Activated naive CD4-positive, alpha-beta T cell treated with anti-CD3 and anti-CD28 coated beads, Interleukin-2, amount 50 U/mL, for 24 hours (primary cell): ENCODE measurements at regions not wholly inside any gene's neighbourhood (a gene's known extent, or its start where the extent isn't known, plus 50 kb on each side); places are given as distances from the start of the nearest gene placed in this dataset.

Experiments used
- H3K27ac Mint-ChIP-seq: one replicate; pipeline ENCODE4 v1.8.0; 2021; ENCODE audit warnings: mild to moderate bottlenecking, mixed read lengths
- H3K27me3 Mint-ChIP-seq: one replicate; pipeline ENCODE4 v1.8.0; 2021; ENCODE audit warnings: mixed read lengths
- H3K36me3 Mint-ChIP-seq: one replicate; pipeline ENCODE4 v1.8.0; 2021; ENCODE audit warnings: mixed read lengths
- H3K4me1 Mint-ChIP-seq: one replicate; pipeline ENCODE4 v1.8.0; 2021; ENCODE audit warnings: mixed read lengths
- H3K4me3 Mint-ChIP-seq: one replicate; pipeline ENCODE4 v1.8.0; 2021; ENCODE audit warnings: mild to moderate bottlenecking, mixed read lengths
- H3K9me3 Mint-ChIP-seq: one replicate; pipeline ENCODE4 v1.8.0; 2021; ENCODE audit warnings: mixed read lengths

DNA sequence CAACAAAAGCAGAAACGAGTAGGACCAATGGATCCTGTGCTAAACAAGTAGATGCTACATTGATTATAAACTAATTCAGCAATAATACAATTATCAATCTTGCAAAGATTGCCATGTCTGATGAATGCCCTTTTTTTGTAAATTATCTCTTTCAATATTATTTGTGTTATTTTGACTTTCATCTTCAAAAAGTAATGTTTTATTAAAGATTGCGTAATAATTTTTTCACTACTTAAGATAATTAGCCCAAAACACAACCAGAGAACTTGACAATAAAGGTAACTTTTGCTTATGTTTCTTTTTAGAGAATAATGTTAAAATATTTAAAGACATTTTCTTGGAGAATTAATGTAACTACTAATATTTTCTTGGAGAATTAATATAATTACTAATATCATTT lies 553.8 kb upstream of the VSTM2A start:
- Mint-ChIP-seq H3K4me3 (no peak overlapping the region), H3K27me3 (no peaks in the 10 kb centered on the region), H3K36me3 (no peaks in the 10 kb centered on the region), H3K27ac (no peak overlapping the region), H3K4me1 (no peaks in the 10 kb centered on the region), H3K9me3 (peaks cover 15% of the 10 kb centered on the region)

DNA sequence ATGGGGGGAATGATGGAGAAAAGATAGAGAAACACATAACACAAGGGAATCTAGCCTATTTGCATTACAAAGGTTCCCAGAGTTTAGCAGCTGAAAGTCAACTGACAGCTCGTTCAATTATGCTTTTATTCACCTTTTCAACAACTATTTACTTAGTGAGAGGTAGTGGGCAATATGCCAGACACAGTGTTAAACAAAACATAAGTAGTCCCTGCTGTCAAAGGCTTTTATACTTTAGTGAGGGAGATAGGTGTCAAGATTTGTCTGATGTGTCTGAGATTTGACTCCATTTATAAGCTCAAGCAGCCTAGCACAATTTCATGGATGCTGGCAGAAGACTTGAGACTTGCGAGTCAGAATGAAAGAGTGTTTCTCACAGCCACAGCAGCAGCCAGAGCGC lies 549.0 kb upstream of the VSTM2A start:
- no peaks in the 10 kb centered on the region for H3K27me3 Mint-ChIP-seq

DNA sequence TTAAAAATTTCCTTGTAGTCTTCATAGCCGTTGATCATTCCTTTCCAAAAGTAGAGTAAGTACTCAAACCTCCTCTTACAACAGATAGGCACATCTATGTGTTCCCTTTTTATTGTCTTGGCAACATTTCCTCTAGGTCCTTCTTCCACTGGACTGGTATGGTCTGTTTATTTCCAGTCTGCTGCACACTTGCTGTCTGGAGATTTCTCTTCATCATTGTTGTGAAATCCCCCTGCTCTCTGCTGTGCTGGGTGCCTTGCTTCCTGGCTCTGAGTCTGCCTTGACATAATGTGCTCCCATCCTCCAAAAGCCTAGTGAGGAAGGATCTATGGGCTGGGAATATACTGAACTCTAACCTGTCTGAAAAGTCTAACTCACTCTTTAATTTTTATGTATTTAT lies 545.3 kb upstream of the VSTM2A start:
- H3K4me1 Mint-ChIP-seq, result no peaks in the 10 kb centered on the region
- H3K4me3 Mint-ChIP-seq, result no peak overlapping the region
- H3K27ac Mint-ChIP-seq, result no peak overlapping the region
- peaks cover 4% of the 10 kb centered on the region for H3K9me3 Mint-ChIP-seq
- no peaks in the 10 kb centered on the region for H3K27me3 Mint-ChIP-seq
- no peaks in the 10 kb centered on the region for H3K36me3 Mint-ChIP-seq

More for the DNA sequence above, 549.0 kb upstream of the VSTM2A start:
- H3K27ac Mint-ChIP-seq, result no peak overlapping the region
- H3K4me3 Mint-ChIP-seq, result no peak overlapping the region
- no peaks in the 10 kb centered on the region for H3K4me1 Mint-ChIP-seq
- peaks cover 4% of the 10 kb centered on the region for H3K9me3 Mint-ChIP-seq
- H3K36me3 Mint-ChIP-seq, result no peaks in the 10 kb centered on the region

DNA sequence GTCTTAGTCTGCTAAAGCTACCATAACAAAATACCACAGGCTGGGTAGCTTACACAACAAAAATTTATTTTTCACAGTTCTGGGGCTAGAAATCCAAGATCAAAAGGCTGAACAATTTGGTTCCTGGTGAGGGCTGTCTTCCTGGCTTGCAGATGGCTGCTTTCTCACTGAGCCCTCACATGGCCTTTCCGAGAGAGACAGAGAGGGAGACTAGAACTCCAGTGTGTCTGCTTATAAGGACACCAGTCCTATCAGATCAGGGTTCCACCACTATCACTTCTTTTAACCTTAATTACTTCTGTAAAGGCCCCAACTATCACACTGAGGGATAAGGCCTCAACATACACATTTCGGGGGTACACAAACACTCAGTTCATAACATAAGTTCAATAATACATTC lies 527.4 kb upstream of the VSTM2A start:
- Mint-ChIP-seq H3K9me3 (peaks cover 11% of the 10 kb centered on the region), H3K4me3 (no peak overlapping the region), H3K36me3 (no peaks in the 10 kb centered on the region), H3K27me3 (no peaks in the 10 kb centered on the region), H3K4me1 (no peaks in the 10 kb centered on the region), H3K27ac (no peak overlapping the region)

DNA sequence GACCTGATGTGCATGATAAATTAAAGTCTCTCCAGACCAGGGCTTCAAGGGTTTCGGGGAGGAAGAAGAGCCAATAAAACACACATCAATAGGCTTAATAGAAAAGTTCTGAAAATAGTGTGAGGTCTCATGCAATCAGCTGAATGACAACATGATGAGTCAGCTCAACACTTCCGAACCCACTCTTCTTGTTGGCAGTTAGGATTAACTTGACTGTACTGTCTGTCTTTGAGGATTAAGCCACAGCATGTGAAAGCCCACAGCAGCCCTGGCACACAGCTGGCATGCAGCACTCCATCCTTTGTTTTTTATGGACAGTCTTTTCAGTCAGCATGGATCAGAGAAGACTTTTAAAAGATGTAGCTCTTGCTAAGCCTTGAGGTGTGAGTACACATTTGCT lies 526.9 kb upstream of the VSTM2A start:
- Mint-ChIP-seq H3K27me3 (no peaks in the 10 kb centered on the region), H3K36me3 (no peaks in the 10 kb centered on the region), H3K9me3 (peaks cover 11% of the 10 kb centered on the region), H3K4me3 (no peak overlapping the region), H3K27ac (peak overlapping the region; percentile 15), H3K4me1 (no peaks in the 10 kb centered on the region)

DNA sequence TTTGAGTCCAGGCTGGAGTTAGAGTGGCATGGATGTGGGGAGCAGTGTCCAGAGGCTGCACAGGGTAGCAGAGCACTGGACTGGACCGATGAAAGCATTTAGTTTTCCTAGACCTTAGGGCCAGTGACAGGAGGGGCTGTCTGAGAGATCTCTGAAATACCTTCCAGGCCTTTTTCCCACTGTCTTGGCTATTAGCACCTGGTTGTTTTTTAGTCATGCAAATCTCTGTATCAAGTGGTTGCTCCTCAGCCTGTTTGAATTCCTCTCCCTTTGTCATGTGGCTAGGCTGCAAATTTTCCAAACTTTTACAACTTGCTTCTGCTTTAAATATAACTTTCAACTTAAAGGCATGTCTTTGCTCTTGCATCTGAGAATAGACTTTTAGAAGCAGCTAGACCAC lies 504.3 kb upstream of the VSTM2A start:
- Mint-ChIP-seq H3K27me3 (no peaks in the 10 kb centered on the region), H3K4me1 (no peaks in the 10 kb centered on the region), H3K27ac (no peak overlapping the region), H3K9me3 (peaks cover 6% of the 10 kb centered on the region), H3K4me3 (no peak overlapping the region), H3K36me3 (no peaks in the 10 kb centered on the region)

DNA sequence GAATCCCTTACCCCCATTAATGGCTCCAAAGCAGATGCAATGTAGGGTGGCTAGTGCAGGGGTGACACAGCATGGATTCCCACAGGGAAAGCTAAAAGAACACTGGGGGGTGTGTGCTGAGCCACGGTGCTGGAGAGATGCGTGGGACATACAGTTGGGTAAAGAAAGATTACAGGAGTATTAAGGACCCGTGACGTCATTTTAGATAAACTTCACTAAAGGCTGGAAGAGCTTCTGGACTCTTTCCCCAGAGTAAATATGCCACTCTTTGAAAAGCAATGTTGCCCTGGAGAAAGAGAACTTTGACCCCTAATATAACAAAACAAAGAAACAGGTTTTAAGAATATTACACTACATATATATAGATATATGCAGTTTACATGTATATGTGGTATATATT lies 481.5 kb upstream of the VSTM2A start:
- no peak overlapping the region for H3K4me3 Mint-ChIP-seq
- H3K27me3 Mint-ChIP-seq, result no peaks in the 10 kb centered on the region
- no peaks in the 10 kb centered on the region for H3K36me3 Mint-ChIP-seq
- H3K27ac Mint-ChIP-seq, result no peak overlapping the region
- H3K9me3 Mint-ChIP-seq, result peaks cover 26% of the 10 kb centered on the region
- H3K4me1 Mint-ChIP-seq, result no peaks in the 10 kb centered on the region

DNA sequence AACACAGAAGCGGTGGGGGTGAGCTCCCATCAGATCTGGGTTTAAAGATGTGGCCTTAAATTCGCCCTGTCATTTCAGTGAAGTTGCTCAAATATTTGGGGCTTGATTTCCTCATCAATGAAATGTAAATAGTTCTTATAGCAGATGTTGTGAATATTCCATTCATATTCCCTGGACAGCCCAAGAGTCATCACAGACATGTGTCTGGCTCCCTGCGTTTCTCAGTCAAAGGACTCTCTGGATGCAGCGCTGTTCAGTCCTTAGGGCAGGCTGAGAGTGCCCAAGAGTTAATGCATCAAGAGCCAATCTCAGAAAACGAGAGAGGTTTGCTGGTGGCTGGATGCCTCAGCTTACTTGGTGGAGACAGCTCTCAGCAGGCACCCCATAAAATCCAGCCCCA lies 475.5 kb upstream of the VSTM2A start:
- Mint-ChIP-seq H3K36me3 (no peaks in the 10 kb centered on the region), H3K27me3 (no peaks in the 10 kb centered on the region), H3K27ac (no peak overlapping the region), H3K4me1 (no peaks in the 10 kb centered on the region), H3K9me3 (peaks cover 5% of the 10 kb centered on the region), H3K4me3 (no peak overlapping the region)

DNA sequence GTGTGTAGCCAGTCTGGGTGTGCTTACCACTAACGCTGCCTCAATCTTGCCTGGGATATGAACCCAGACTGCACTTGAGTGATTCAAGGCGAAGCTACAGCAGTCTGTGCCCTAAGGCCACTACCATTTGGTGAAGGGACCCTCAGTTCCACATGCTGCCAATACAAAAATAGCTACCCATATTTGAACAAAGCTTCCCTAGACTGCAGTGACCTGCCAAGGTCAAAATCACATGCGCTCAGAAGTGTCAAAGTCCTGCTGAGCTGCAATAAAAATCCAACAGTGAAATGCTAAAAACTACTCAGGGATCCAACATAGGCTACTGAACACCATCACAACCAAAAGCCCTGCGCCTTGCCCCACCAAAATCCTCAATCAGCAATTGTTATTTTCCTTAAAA lies 472.3 kb upstream of the VSTM2A start:
- Mint-ChIP-seq H3K27me3 (no peaks in the 10 kb centered on the region), H3K4me3 (no peak overlapping the region), H3K36me3 (no peaks in the 10 kb centered on the region), H3K4me1 (no peaks in the 10 kb centered on the region), H3K9me3 (no peaks in the 10 kb centered on the region), H3K27ac (no peak overlapping the region)

DNA sequence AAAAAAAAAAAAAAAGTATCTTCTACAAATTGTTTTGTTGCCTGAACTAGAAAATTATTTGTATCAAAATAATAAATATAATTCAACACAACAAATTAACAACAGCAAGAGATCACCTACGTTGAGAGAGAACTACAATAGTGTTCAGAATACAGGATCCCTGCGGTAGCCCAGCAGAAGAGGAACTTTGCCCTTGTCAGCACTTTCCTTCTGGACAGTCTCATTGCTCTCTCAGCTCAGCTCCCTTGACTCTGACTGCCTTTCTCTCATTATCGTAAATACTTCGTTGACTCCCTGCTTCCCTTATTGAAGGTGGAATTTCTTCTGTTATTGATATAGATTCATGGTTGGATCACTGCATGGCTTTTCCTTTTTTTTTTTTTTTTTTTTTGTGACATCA lies 469.5 kb upstream of the VSTM2A start:
- no peaks in the 10 kb centered on the region for H3K4me1 Mint-ChIP-seq
- H3K27me3 Mint-ChIP-seq, result no peaks in the 10 kb centered on the region
- H3K4me3 Mint-ChIP-seq, result no peak overlapping the region
- no peaks in the 10 kb centered on the region for H3K36me3 Mint-ChIP-seq
- H3K27ac Mint-ChIP-seq, result no peak overlapping the region
- H3K9me3 Mint-ChIP-seq, result peaks cover 5% of the 10 kb centered on the region

DNA sequence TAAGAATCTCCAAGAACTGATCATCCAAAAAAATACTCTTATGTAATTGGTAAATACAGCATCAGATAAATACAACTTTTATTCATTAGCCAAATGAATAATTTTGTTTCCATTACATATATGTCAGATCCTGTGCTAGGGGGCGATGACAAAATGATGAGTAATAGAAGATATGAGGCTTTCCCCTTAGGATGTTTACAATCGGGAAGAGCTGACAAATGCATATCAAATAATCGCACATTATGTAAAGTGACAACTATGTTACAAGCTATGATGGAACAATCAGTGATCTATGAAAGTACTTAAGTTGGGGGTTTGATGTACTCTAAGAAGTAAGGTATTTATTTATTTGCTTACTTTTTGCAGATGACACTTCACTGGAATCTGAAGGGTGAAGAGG lies 465.6 kb upstream of the VSTM2A start:
- no peak overlapping the region for H3K4me3 Mint-ChIP-seq
- peaks cover 11% of the 10 kb centered on the region for H3K9me3 Mint-ChIP-seq
- H3K27ac Mint-ChIP-seq, result no peak overlapping the region
- H3K36me3 Mint-ChIP-seq, result no peaks in the 10 kb centered on the region
- no peaks in the 10 kb centered on the region for H3K4me1 Mint-ChIP-seq
- no peaks in the 10 kb centered on the region for H3K27me3 Mint-ChIP-seq

DNA sequence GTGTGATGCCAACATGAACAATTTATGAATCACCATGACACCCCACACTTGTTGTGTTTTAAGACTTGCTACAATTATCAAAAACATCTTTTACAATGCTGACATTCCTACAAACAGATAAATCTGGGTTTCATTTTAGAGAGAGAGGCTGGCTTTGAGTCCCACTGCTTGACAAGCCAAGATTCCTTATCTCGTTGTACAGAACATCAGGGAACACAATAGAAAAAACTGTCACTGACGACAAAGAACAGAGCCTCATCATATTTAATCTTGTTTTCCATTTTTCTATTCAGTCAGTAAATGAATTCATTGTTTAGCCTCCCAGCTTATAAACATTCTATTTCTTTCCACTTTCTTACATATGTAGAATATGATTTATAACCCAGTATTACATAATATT lies 461.6 kb upstream of the VSTM2A start:
- Mint-ChIP-seq H3K27ac (no peak overlapping the region), H3K4me3 (no peak overlapping the region), H3K27me3 (no peaks in the 10 kb centered on the region), H3K9me3 (peaks cover 6% of the 10 kb centered on the region), H3K36me3 (no peaks in the 10 kb centered on the region), H3K4me1 (no peaks in the 10 kb centered on the region)

DNA sequence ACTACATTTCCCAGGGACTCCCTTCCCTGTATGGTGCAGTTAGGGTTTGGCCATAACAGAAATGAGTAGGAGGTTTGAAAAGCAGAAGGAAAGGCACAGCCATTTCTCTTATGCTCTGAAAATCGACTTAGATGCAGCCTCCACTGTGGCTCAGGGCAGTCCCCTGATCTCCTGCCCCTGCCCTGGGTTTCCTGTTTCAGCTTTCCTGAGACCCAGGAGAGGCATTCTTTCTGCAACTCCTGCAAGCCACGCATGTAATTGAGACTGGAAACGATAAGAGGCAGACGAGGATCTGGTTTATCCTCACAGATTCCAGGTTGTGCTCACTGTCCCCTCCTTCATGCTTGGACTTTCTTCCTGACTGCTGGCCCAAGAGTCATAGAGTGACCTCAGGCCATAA lies 461.2 kb upstream of the VSTM2A start:
- Mint-ChIP-seq H3K4me3 (no peak overlapping the region), H3K27me3 (no peaks in the 10 kb centered on the region), H3K36me3 (no peaks in the 10 kb centered on the region), H3K27ac (no peak overlapping the region), H3K4me1 (no peaks in the 10 kb centered on the region), H3K9me3 (peaks cover 6% of the 10 kb centered on the region)

DNA sequence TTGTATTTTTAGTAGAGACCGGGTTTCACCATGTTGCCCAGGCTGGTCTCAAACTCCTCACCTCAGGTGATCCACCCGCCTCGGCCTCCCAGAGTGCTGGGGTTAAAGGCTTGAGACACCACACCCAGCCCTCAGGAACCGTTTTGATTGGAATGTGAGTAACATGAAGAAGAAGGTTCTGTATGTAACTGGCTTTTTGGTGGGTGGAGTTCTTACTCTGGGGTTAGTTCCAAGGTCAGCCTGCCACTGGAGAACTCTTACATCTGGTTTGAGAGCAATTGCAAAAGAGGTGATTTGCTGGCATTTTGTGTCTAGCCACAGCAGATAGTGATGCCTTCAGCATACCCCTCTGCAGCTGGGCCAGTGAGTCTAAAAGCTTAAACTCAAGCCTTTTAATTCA lies 457.8 kb upstream of the VSTM2A start:
- H3K36me3 Mint-ChIP-seq, result no peaks in the 10 kb centered on the region
- no peaks in the 10 kb centered on the region for H3K4me1 Mint-ChIP-seq
- no peak overlapping the region for H3K4me3 Mint-ChIP-seq

DNA sequence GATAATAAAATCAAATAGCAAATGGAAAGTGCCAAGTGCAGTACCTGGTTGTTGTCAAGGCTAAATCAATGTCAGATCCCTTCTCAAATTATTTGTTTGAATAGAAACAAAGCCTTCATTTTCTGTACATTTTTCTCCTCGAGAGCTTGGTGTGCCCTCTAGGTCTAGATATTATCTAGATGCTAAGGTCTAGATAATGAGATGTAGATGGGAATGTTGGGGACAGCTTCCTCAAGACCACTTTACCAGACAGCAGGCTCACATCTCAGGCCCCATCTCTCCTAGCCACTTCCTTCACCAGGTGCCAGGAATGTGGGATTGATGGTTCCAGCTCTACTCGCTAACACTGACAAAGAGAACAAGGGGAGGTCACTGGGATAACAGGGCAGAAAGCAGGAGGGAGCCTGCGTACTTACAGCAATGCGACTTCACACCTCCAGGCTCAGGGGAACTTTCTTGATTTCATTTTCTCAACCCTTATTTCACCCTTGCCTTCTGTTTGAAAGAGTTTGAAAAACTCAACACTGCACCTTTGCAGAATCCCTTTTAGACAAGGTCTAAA lies 451.4 kb upstream of the VSTM2A start:
- no peaks in the 10 kb centered on the region for H3K4me1 Mint-ChIP-seq
- no peak overlapping the region for H3K4me3 Mint-ChIP-seq
- H3K36me3 Mint-ChIP-seq, result no peaks in the 10 kb centered on the region
- H3K9me3 Mint-ChIP-seq, result peaks cover 6% of the 10 kb centered on the region
- no peaks in the 10 kb centered on the region for H3K27me3 Mint-ChIP-seq
- H3K27ac Mint-ChIP-seq, result no peak overlapping the region

More for the DNA sequence above, 457.8 kb upstream of the VSTM2A start:
- H3K27ac Mint-ChIP-seq, result no peak overlapping the region
- H3K9me3 Mint-ChIP-seq, result no peaks in the 10 kb centered on the region
- H3K27me3 Mint-ChIP-seq, result no peaks in the 10 kb centered on the region

DNA sequence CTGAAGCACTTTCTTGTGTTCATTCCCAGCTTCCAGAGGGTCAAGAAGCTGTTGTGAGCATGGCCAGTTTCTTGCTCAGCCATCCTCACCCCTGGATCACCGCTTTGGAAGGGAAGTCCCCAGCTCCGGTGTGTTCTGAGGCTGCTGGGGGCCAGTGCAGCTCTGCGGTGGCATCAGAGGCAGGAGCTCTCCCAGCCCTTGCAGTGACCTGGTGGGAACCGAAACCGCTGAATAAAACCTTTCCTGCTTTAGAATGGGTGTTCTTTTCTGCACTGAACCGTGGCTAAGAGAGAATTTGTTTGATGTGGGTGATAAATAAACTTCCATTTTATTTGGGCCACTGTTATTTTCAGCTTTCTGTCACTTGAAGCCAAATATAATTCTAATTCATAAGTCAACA lies 450.9 kb upstream of the VSTM2A start:
- Mint-ChIP-seq H3K27ac (no peak overlapping the region), H3K4me3 (no peak overlapping the region), H3K4me1 (no peaks in the 10 kb centered on the region), H3K27me3 (no peaks in the 10 kb centered on the region), H3K36me3 (no peaks in the 10 kb centered on the region), H3K9me3 (peaks cover 7% of the 10 kb centered on the region)

DNA sequence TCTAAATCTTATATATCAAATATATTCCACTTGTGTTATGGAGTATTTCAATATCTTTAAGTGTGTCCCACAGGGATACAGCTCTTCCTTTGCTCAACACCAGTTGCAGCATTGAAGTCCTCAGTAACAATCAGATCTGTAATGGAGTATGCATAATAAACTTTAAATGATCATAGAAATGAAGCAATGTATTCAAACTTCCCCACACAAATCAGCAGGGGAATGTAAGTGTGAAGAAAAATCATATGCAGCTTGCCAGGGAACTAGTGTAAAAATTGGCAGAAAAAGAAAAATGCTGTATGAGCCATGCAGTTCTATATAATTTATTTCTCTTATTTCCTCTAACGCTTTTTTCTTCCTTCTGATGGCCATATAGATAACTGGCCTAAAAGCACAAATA lies 444.3 kb upstream of the VSTM2A start:
- Mint-ChIP-seq H3K4me1 (no peaks in the 10 kb centered on the region), H3K36me3 (no peaks in the 10 kb centered on the region), H3K4me3 (no peak overlapping the region), H3K27me3 (no peaks in the 10 kb centered on the region), H3K9me3 (peaks cover 11% of the 10 kb centered on the region), H3K27ac (no peak overlapping the region)
